Vagina (tissue), 2 donors: ENCODE measurements at regions not wholly inside any gene's neighbourhood (a gene's known extent, or its start where the extent isn't known, plus 50 kb on each side); places are given as distances from the start of the nearest gene placed in this dataset.
"Not testable (repeated sequence)": the region's sequence is repeated elsewhere in the genome, so short reads cannot be mapped to it uniquely, and the experiment has no call there.

Experiments
- POLR2A ChIP-seq, 2 donors: fragments of 450-650 bp; IDR thresholded peaks; one replicate each; pipeline ENCODE4 v1.6.1; 2017; ENCODE audit warnings: antibody characterized with exemption in 2 of 2, mild to moderate bottlenecking in 2 of 2, moderate library complexity in 2 of 2
- TF ChIP-seq, protein P1 (sequence below), 3 experiments: fragments of 450-650 bp in 2 of 3; fragments of 200-600 bp in 1 of 3; sonication (generic) in 1 of 3; IDR thresholded peaks; one replicate each; pipeline ENCODE4 v1.5.1; 2017 to 2019; ENCODE audit warnings: antibody characterized with exemption in 3 of 3, mild to moderate bottlenecking in 2 of 3, moderate library complexity in 2 of 3

DNA sequence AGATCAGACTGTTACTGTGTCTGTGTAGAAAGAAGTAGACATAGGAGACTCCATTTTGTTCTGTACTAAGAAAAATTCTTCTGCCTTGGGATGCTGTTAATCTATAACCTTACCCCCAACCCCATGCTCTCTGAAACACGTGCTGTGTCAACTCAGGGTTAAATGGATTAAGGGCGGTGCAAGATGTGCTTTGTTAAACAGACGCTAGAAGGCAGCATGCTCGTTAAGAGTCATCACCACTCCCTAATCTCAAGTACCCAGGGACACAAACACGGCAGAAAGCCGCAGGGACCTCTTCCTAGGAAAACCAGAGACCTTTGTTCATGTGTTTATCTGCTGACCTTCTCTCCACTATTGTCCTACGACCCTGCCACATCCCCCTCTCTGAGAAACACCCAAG is 137.0 kb upstream of the PROKR2 start:
- TF ChIP-seq, protein P1, sequence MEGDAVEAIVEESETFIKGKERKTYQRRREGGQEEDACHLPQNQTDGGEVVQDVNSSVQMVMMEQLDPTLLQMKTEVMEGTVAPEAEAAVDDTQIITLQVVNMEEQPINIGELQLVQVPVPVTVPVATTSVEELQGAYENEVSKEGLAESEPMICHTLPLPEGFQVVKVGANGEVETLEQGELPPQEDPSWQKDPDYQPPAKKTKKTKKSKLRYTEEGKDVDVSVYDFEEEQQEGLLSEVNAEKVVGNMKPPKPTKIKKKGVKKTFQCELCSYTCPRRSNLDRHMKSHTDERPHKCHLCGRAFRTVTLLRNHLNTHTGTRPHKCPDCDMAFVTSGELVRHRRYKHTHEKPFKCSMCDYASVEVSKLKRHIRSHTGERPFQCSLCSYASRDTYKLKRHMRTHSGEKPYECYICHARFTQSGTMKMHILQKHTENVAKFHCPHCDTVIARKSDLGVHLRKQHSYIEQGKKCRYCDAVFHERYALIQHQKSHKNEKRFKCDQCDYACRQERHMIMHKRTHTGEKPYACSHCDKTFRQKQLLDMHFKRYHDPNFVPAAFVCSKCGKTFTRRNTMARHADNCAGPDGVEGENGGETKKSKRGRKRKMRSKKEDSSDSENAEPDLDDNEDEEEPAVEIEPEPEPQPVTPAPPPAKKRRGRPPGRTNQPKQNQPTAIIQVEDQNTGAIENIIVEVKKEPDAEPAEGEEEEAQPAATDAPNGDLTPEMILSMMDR (IDR thresholded peaks at IDR 0.05) = not testable (repeated sequence)
- TF ChIP-seq POLR2A (IDR thresholded peaks at IDR 0.05) = not testable (repeated sequence)
